ENCODE measurements at regions not wholly inside any gene's neighbourhood (a gene's known extent, or its start where the extent isn't known, plus 50 kb on each side); places are given as distances from the start of the nearest gene placed in this dataset.

DNA sequence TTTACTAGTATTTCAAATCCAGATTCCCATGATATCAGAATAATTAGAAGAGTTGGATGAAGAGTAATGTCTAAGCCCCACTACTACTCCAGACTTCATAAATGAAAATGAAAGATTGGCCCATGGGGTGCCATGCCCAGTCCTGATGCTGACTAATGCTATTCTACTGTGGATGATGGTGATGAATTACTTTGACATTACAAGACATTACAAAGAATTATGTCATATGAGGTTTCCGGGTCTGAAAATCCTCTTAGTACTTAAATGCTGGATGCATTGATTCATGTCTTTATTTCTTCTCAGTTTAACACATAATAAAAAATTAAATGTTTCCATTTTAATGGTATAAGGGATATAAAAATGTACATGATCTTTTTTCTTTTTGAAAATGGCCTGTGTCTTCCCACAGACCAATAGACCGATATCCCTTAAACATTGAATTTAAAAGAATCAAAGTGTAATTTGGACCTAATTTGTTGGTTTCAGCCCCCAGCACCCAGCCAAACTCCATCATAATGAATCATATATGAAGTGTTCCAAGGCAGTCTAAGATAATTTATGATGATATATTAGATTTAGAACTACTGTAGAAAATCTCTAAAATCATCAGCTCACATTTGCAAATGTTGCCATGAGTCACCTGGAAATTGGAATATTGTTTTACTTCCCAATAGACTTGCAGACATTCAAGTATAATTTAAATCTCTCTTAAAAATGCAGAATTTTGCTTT is 223.6 kb upstream of the SGCD start:
- DNase-seq (ENCODE audit: extremely low read depth in 1 of 2, low read depth in 1 of 2), result no peak

DNA sequence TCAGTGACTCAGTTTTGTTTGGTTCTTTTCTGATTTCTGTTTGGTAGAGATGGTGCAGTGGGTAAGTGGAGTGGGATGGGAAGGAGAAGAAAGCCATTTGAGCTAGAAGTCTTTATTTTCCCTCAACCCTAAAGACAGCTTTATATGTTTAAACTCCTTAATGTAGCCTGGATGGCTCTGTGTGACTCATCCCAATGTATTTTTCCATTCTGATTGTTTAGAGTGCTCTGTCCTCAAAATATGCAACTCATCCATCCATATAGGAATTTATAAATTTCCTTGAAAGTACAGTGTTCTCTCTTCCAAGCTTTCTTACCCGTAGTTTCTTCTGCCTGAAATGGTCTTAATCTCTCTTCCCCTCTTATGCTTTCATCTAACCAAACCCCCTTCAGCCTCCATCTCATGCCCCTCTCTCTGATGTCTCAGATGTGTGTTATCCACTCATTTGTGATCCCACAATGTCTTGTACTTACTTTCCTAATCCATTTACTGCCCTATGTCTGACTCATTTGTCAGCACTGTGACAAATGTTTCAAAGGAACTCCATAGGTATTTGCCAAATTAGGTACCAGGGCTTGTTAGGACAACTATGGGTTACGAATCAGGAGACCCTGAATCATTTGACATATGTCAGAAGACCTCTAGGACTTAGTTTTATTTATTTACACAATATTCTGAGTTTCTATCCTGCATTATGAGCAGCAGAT is 217.5 kb upstream of the SGCD start:
- no peak for DNase-seq (ENCODE audit: extremely low read depth in 1 of 2, low read depth in 1 of 2)

DNA sequence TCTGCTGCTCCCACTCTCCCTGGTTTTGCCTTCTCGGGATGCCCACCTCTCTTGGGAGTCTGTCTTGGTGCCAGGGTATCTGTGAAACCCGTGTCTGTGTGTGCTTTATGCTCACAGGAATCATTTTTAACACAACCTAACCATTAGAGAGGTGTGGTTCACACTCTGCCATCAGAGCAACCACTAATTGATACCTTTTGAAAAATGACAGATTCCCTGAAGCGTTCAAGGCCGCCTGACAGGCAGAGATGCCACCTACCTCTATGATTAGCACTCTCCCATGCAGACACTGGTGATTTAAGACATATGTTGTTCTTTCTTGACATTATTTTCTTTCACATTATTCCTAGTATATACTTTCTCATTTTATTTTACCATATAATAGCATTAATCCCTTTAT is 207.3 kb upstream of the SGCD start:
- DNase-seq (ENCODE audit: extremely low read depth in 1 of 2, low read depth in 1 of 2), result no peak

DNA sequence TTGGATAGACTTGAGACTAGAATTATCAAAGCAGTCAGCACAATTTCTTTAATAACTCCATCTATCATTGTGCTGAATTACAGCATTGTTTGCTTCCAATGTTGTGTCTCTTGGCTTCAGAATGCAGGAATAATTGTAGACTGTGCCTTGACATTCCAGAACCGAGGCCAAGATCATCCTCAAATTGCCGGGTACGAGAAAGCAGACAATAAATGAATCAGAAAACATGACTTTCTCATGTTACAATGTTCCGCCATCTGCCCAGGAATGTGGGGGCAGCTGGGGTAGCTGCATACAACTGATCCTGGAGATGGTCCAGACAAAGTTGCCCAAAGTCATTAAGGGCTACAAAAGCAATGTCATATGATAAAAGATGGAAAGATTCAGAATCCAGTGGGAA is 206.2 kb upstream of the SGCD start:
- DNase-seq (ENCODE audit: extremely low read depth in 1 of 2, low read depth in 1 of 2), result no peak

DNA sequence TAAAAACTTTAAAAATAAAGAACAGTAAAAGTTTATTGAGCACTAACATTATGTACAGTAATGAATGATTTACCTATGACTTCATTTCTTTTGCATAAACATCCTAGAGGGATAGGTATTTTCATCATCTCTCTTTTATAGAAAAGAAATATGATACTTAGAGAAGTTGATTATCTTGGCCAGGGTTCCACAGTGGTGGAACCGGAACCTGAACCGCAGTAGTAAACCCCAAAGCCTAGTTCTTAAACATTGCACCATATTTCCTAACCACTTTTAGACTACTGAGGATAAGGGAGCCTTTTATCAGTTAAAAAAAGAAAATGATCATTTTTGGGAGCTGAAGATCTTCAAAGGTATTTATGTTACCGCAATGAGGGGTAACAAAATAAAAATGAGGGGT is 205.7 kb upstream of the SGCD start:
- no peak for DNase-seq (ENCODE audit: extremely low read depth in 1 of 2, low read depth in 1 of 2)

DNA sequence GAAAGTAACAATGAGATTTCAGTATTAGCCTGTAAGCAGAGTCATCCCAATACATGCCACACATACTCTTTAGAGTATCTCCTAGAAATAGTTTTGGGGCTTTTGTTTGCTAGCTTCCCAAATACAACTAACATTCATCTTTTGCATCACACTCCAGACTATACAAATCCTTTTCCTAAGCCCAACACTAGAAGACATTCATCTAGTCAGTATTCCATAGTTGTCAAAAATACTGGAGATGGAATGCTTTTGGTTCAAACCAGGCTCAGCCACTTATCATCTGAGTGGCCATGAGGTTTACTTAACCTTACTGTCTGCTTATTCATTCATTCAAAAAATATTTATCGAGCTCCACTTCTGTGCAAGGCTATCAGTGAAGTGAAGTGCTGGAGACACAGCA is 205.1 kb upstream of the SGCD start:
- DNase-seq (ENCODE audit: extremely low read depth in 1 of 2, low read depth in 1 of 2), result no peak

DNA sequence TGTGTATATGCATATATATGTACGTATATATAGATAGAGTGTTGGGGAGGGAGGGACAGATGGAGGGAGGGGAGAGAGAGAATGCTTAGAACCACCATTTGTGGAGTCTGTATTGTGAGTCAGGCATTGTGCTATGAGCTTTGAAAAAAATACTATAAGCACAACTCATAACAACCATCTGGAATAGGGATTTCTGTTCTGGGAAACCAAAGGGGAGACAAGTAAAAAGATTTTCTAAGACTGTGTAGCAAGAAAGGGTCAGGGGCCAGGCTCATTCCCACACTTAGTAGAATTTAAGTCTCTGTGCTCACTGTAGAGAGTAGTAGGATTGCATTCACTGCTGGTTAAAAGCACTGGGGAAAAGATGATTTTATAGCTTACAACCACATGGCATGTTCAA is 202.3 kb upstream of the SGCD start:
- no peak for DNase-seq (ENCODE audit: extremely low read depth in 1 of 2, low read depth in 1 of 2)

DNA sequence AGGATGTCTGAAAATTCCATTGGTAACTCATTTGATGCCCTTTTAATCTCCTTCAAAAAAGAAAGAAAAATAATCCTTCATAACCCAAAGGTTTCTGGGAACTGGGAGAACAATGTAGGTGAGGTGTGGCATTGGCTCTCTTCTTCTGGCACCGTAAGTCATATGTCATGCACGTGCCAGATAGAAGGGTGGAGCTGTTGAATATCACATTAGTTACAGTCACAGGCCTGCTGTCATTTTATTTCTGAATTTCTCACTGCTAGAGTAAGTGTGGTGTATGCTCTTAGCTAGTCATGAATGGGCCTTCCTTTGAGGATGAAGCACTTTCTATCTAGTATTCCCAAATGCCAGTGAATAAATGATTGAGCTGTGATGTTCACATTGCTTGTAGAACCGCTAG is 201.8 kb upstream of the SGCD start:
- DNase-seq (ENCODE audit: extremely low read depth in 1 of 2, low read depth in 1 of 2), result no peak

DNA sequence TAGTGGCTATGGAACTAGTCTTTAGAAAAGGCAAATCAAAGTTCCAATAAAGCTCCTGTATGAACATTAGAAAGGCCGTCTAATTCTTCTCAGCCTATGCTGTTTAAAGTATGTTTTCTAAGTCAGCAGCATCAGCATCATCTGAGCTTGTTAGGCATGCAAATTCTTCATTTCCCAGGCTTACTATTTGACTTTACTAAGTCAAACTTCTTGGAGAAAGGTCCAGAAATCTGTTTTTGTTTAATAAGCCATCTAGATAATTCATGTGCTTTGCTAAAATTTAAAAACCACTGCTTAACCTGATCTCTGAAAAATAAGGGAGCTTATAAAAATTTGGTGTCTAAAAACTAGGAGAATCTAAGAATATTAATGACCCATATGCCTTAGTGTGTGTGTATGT is 200.2 kb upstream of the SGCD start:
- DNase-seq (ENCODE audit: extremely low read depth in 1 of 2, low read depth in 1 of 2), result no peak

DNA sequence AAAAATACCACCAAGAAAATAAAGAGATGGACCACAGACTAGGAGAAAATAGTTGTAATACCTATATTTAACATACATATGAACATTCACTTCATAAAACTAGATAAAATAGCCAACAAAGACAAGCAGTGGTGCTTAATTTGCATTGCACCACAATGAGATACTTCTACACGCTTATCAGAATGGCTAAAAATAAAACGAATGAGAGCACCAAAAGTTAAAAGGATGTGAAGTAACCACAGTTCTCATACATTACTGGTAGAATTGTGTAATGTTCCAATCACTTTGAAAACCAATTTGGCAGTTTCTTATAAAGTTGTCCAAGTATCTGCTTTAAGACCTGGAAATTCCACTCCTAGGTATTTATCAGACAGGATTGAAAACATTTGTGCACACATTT is 198.9 kb upstream of the SGCD start:
- no peak for DNase-seq (ENCODE audit: extremely low read depth in 1 of 2, low read depth in 1 of 2)

DNA sequence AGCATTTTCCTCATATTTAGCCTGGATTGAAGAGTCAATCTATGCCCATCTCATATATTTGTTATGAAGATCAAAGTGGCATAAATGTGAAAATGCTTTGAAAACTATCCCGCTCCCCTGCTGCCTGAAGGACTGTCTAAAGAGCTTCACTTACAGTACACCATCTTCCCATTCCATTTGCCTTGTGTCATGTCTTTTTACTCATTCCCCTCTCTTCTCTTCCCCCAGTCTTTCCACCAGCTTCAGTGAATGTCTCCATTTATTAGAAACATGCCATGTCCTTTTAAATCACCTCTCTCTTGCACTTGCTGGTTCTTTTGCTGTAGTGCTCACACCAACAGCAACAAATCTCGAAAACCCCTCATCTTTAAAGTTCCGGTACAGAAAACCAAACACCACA is 192.7 kb upstream of the SGCD start:
- DNase-seq (ENCODE audit: extremely low read depth in 1 of 2, low read depth in 1 of 2), result no peak

DNA sequence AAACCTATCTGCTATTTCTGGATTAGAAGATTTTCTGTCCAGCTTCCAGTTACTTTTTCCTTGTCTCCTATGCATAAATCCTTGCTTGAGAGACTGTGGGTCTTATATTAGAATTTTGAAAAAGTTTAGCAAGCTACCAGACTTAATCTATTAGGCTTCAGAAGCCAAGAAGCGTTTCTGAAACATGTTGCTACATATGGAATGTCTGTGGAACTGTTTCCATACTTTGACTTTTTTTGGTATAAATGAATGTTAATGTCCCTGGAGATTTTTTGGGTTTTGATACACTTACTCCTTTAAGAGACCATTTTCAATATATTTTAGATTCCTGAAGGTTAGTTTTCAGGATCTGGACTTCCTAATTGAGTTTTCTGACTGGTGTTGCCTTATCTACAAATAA is 191.4 kb upstream of the SGCD start:
- no peak for DNase-seq (ENCODE audit: extremely low read depth in 1 of 2, low read depth in 1 of 2)

DNA sequence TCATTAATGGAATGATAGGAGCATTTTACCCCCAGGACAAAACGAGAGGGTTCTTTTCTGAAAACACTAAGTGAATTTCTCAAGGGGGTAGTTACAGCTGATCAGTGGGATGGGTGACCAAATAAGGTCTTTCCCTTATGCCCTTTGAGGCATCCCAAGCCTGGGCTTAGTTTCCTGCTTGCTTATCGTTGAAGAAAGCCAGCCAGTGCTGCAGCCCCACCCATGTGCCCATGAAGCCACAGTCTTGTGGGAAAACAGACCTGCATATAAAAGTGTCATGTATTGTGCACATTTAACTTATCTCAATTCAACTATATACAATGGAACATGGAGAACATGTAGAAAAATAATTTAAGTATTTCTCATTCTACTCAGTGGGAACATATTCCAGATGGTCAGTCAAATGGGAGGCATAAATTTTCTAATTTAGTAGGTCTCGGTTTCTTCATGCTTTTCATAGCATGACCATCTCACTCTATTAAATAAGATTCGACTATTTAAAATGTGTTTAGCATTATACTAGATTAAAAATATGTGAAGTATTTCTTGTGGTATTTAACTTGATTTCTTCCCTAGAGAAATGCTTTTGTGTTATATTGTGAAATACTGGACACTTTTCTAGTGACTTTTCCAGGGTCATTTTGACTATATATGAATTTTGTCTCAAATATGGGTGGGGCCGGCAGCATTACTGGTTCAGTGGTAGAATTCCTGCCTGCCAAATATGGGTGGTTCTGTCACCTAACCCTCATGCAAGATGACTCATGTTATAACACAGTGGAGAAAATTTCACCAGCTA is 189.7 kb upstream of the SGCD start:
- no peak for DNase-seq (ENCODE audit: extremely low read depth in 1 of 2, low read depth in 1 of 2)

DNA sequence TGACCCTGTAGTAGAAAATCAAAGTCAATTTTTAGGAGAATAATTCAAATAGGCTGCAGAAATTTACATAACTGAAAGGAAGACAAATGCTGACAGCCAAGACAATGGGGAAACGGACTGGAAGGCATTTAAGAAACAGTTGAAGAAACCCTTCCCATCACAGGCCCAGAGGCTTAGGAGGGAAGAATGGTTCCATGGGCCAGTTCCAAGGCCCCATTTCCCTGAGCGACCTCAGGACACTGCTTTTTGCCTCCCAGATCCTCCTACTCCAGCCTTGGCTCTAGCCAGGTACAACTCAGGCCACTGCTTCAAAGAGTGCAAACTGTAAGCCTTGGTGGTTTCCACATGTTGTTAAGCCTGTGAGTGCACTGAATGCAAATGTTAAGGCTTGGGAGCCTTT is 184.1 kb upstream of the SGCD start:
- no peak for DNase-seq (ENCODE audit: extremely low read depth in 1 of 2, low read depth in 1 of 2)

DNA sequence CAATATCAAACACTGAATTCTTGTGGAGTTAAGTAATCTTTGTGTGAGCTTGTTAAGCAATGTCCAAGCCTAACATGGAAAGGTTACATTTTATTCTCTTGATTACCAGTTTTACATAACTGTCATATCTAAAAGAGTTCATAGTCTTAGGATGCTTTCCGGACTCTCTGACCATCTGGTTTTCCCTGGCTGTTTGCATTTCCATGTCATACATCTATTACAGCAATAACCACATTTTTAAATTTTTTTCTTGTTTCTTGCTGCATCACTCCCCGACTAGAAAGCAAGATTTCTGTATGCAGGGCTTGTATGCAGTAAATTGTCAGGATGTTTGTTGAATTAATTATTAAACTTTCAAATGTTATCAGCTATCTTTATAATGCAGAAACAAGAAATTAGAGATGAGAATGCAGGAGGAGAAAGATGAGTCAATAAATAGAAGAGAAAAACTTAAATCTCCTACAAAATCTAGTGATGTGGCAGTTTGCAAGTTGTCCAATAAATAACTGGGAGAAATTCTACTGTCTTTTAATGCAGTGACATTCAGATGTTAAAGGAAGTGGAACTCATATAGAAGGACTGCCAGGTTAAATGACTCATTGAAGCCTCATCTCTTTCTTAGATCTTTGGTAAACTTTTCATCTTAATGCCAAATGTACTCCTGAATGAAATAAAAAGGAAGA is 179.6 kb upstream of the SGCD start:
- no peak for DNase-seq (ENCODE audit: extremely low read depth in 1 of 2, low read depth in 1 of 2)

DNA sequence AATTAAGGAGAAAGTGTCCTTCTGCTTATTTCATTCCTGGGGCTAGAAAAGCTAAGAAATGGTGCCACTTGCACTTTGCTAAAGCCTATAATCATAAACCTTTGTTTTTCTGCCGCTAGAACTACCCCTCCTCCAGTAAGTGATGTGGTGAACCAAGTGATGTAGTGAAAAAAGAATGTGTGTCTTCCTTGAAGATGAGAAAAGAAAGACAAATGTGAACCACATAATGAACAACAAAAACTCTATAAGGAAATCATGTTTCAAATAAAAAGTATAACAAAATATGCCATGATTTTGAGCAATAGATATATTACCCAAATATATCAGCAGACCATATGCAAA is 179.0 kb upstream of the SGCD start:
- no peak for DNase-seq (ENCODE audit: extremely low read depth in 1 of 2, low read depth in 1 of 2)

DNA sequence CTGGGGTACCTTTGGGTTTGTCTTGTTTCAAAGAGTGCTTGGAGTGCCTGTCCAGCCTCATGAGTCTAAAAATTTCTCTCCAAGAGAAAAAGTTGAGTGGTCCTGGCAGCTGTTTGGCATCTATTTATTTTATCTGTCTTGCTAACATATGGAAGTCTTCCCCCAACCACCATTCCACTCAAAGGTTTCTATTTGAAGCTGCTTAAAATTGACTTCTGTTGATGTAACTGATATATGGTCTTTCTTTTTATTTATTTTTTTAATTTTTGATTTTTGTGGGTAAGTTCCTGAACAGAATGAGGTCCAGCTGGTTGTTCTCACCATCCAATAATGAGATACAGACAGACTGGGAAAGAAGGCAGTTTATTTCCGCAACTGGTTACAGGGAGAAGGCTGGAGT is 178.7 kb upstream of the SGCD start:
- DNase-seq (ENCODE audit: extremely low read depth in 1 of 2, low read depth in 1 of 2), result no peak

DNA sequence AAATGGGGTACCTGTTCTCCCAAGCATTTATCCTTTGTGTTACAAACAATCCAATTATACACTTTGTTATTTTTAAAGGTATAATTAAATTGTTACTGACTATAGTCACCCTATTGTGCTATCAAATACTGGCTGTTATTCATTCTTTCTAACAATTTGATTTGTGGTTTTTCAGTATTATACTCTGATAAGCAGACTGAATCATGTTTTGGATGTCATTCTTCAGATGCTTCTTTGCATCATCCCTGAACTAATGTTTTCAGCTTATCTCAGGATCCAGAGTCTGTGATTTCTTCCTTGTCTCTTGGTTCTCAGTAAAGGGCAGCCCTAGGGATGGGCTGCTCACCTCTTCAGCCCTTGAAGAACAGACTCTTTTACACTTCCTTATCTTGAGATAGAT is 177.8 kb upstream of the SGCD start:
- DNase-seq (ENCODE audit: extremely low read depth in 1 of 2, low read depth in 1 of 2), result no peak

DNA sequence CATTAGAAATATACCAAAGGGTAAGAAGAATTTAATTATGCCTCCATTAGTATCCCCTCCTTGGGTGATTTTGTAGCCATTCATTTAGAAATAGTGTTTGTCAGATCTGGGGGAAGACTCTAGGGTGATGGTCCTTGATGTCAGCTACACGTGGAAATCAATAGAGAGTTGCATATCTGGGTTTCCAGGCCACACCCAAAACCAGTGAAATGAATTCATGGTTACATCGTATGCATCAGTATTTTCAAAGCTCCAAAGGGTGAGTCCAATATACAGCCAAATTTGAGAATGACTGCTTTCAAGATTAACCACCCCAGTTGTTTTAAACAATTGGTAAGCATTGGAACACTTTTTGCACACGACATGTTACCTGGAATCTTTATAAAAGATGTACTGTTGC is 173.4 kb upstream of the SGCD start:
- no peak for DNase-seq (ENCODE audit: extremely low read depth in 1 of 2, low read depth in 1 of 2)

DNA sequence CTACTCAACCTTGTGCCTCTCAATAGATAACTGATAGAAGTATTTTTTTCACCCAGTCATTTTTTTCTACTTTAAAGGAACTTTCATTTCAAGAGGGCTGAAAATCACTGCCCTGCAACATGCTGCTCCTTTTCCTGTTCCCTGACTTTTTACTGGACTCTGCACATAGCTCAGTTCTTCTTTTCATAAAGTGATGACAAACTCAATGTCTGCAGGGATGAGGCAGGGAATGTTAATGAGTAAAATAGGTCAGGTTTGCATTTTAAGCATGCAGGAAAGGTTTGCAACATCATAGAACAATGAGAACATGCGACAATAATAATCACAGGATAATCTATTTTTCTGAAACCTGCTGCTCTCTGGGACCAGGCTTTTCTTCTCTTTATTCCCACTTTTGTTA is 172.2 kb upstream of the SGCD start:
- DNase-seq (ENCODE audit: extremely low read depth in 1 of 2, low read depth in 1 of 2), result no peak

DNA sequence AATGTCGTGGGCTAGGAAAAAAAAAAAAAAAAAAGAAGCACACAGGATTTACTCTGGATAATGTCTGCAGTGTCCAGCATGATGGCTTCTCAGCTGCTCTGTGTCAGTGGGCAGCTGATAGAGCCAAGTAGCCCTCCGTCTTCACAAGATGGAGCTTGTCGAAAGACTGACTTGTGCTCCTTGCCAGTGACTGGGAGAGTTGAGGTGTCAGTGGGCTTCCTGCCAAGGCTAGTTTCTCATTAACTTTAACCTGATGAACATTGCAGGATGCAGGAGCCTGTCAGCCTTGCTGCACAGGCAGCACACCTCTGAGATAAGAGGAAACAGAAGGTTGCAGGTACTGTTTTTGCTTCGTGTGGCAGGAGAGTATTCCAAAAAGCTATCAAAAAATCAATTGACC is 171.4 kb upstream of the SGCD start:
- DNase-seq (ENCODE audit: extremely low read depth in 1 of 2, low read depth in 1 of 2), result no peak

DNA sequence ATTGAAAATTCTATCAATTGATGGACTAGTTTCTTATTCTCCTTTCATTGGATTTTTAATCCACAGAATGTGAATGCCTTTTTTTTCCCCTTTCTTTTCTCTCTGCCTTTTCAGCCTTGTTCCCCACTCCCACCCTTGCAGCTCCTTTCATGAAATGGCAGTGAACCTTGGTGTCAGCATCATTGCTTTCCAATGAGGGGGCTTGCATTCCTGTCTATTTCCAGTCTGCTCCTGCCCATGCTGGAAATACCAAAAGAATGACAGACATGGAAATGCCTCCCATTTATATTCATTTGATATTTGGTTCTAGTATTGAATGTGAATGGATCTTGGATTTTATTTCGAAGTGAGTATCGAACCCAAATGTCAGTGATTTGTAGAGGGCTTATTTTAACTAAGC is 162.7 kb upstream of the SGCD start:
- DNase-seq (ENCODE audit: extremely low read depth in 1 of 2, low read depth in 1 of 2), result no peak

Measured in activated CD8-positive, alpha-beta memory T cell treated with anti-CD3 and anti-CD28 coated beads for 1 hour (primary cell).